ENCODE measurements at regions not wholly inside any gene's neighbourhood (a gene's known extent, or its start where the extent isn't known, plus 50 kb on each side); places are given as distances from the start of the nearest gene placed in this dataset.
"Not testable (repeated sequence)": the region's sequence is repeated elsewhere in the genome, so short reads cannot be mapped to it uniquely, and the experiment has no call there.

DNA sequence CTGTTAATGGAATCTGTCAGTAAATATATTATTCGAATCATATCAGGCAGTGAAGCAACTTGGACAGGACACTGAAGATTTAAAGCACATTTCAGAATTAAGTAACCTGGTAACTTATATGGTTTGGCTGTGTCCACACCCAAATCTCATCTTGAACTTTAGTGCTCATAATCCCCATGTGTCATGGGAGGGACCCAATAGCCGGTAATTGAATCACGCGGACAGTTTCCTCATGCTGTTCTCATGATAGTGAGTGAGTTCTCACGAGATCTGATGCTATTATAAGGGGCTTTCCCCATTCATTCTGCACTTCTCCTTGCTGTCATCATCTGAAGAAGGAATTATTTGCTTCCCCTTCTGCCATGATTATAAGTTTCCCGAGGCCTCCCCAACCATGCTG is 83.2 kb upstream of the COL1A2 start:
- H3K27me3 Mint-ChIP-seq (ENCODE audit: low read depth): no peaks in the 10 kb centered on the region
- TF ChIP-seq, protein P1, sequence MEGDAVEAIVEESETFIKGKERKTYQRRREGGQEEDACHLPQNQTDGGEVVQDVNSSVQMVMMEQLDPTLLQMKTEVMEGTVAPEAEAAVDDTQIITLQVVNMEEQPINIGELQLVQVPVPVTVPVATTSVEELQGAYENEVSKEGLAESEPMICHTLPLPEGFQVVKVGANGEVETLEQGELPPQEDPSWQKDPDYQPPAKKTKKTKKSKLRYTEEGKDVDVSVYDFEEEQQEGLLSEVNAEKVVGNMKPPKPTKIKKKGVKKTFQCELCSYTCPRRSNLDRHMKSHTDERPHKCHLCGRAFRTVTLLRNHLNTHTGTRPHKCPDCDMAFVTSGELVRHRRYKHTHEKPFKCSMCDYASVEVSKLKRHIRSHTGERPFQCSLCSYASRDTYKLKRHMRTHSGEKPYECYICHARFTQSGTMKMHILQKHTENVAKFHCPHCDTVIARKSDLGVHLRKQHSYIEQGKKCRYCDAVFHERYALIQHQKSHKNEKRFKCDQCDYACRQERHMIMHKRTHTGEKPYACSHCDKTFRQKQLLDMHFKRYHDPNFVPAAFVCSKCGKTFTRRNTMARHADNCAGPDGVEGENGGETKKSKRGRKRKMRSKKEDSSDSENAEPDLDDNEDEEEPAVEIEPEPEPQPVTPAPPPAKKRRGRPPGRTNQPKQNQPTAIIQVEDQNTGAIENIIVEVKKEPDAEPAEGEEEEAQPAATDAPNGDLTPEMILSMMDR (IDR thresholded peaks at IDR 0.05; ENCODE audit: unreplicated experiment in 3 of 3): no peak
- H3K4me3 Mint-ChIP-seq: no peak overlapping the region
- H3K9me3 Mint-ChIP-seq: peaks cover 9% of the 10 kb centered on the region
- peak overlapping the region in 1 of 3 experiments; percentile 70 for H3K27ac Mint-ChIP-seq
- peaks cover 7% of the 10 kb centered on the region for H3K36me3 Mint-ChIP-seq (ENCODE audit: low read depth)
- H3K4me1 Mint-ChIP-seq: peaks cover 47% of the 10 kb centered on the region

DNA sequence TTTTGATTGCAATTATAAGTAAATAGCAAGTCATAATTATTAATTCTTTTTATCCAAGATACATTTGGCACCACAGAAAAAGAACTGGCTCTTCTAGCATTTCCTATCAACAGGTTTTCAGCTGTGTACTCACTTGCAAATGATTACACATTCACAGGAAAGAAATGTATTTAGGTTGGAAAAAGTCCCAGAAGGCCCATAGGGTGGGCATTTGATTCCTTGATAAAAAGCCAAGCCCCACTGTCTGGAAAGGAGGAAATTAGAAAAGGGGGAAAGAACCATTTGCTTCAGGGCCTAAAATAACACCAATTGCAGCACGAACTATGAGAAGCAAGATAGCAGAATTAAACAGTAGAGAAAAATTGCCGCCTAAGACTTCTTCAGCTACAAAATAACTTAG is 80.8 kb upstream of the COL1A2 start:
- Mint-ChIP-seq H3K4me1 (peaks cover 36% of the 10 kb centered on the region), H3K27me3 (ENCODE audit: low read depth) (no peaks in the 10 kb centered on the region), H3K27ac (peak overlapping the region; percentile 88 to 96 (median 90)), H3K4me3 (peak overlapping the region in 2 of 3 experiments; percentile 38 to 41), H3K36me3 (ENCODE audit: low read depth) (peaks cover 7% of the 10 kb centered on the region), H3K9me3 (peaks cover 7% of the 10 kb centered on the region)
- TF ChIP-seq, protein P1 (IDR thresholded peaks at IDR 0.05; ENCODE audit: unreplicated experiment in 3 of 3): no peak

DNA sequence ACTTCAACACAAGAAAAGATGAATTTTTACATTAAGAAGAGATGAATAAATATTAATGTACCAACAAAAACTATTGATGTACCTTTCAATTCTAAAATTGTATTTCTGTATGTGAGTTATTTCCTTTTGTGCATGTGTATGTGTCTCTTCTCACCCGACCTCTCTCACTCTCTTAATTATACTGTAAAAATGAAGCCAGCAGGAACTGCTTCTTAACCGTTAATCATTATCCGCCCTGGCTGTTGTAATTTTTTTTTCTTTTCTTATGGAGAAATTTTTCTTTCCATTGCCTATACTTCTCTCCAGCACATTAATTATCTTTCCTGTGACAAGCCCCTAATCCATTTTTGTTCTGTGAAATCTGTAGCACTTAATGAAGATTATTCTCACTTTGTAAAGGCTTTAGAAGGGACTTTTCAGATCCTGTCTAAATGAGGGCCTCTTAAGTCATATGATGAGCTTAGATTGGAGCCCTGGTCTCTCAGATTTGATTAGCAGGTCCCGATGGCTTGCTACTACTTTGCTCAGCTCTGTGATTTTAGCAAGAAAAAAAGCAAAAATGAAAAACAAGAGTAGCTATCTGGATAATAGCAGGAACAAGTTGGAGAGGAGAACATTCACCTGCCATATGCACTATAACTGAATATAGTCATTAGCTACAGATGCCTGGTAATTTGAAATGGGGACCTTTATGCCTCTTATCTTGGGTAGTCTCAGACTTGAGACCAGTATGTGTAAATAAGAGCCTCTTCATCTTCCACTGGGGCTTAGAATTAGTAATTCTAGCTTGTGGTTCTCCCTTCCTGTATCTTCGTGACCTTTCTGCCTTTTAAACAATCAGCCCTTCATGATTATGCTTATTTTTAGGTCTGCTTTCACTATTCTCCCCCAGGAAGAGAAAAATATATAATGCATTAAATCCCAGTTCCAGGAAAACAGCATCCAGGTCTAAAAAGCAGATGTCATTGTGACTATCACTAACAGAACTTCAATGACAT is 80.0 kb upstream of the COL1A2 start:
- Mint-ChIP-seq H3K27ac (peak overlapping the region; percentile 88 to 96 (median 90)), H3K4me3 (no peak overlapping the region), H3K36me3 (ENCODE audit: low read depth) (peaks cover 5% of the 10 kb centered on the region), H3K4me1 (peaks cover 30% of the 10 kb centered on the region), H3K9me3 (peaks cover 6% of the 10 kb centered on the region), H3K27me3 (ENCODE audit: low read depth) (no peaks in the 10 kb centered on the region)
- TF ChIP-seq, protein P1 (IDR thresholded peaks at IDR 0.05; ENCODE audit: unreplicated experiment in 3 of 3): no peak

DNA sequence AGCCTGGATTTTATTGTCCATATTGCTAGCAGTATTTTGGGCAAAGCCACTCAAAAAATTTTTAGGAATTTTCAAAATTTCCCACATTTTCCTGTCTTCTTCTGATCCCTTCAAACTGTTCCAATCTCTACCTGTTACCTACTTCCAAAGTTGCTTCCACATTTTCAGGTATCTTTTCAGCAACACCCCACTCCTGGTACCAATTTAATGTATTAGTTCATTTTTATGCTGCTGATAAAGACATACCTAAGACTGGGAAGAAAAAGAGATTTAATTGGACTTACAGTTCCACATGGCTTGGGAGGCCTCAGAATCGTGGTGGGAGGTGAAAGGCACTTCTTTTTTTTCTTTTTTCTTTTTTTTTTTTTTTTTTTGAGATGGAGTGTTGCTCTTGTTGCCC is 73.6 kb upstream of the COL1A2 start:
- Mint-ChIP-seq H3K4me1 (peaks cover 26% of the 10 kb centered on the region), H3K9me3 (peaks cover 26% of the 10 kb centered on the region), H3K36me3 (ENCODE audit: low read depth) (peaks cover 14% of the 10 kb centered on the region)
- H3K27ac Mint-ChIP-seq; H3K4me3 Mint-ChIP-seq; H3K27me3 Mint-ChIP-seq (ENCODE audit: low read depth): not testable (repeated sequence)

DNA sequence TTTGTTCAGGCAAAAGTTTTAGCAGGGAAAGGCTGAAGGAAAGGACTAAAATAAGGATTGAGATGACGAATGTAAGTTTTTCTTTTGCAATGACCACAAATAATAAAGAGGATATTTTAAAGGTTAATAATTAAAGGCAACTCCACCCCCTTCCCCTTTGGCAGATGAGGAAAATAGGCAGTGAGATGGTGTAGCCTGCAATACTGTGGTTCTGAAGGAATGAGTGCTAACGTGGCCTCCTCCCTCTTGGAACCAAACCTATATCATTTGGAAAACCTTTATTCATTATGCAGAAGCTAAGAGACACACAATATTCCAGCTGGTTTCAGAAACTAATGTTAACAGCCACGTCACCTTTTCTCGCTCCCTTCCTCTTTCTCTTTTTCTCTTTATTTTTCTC is 70.9 kb upstream of the COL1A2 start:
- H3K36me3 Mint-ChIP-seq (ENCODE audit: low read depth): peaks cover 14% of the 10 kb centered on the region
- H3K27ac Mint-ChIP-seq: peak overlapping the region; percentile 71 to 91 (median 89)
- H3K27me3 Mint-ChIP-seq (ENCODE audit: low read depth): no peaks in the 10 kb centered on the region
- peaks cover 29% of the 10 kb centered on the region for H3K9me3 Mint-ChIP-seq
- H3K4me1 Mint-ChIP-seq: peaks cover 40% of the 10 kb centered on the region
- TF ChIP-seq, protein P1 (IDR thresholded peaks at IDR 0.05; ENCODE audit: unreplicated experiment in 3 of 3): no peak
- H3K4me3 Mint-ChIP-seq: no peak overlapping the region

DNA sequence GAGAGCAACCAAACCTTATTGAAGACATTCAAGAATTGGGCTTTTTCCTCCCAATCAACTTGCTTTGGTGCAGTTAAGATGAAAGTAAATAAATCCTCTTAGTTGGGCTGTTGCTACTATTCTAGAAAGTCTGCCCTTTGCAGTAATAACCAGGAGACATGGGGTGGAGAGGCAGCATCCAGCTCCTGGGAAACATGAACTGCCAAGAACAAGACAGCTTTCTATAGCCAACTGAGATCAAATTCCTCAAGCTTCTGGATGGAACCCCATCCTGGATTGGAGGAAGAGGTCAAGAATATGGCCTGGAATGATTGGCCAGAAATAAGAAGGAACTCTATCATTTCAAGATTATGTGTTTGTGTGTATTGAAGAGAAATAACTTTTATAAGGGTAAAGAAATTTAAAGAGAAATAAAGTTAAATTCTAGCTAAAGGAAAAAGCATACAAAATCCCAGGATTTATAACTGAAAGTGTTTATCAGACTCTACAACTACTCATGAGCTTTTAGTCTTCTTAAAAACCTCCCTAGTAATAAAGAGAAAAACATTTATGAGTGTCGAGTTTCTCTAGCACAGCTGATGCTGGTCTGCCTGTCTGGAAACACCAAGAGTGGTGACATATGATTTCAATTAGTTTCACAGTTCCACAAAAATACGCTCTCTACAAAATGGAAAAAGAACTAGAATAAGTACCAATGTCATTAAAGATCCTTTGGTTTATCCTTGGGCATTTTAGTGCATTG is 70.1 kb upstream of the COL1A2 start:
- peaks cover 12% of the 10 kb centered on the region for H3K36me3 Mint-ChIP-seq (ENCODE audit: low read depth)
- peaks cover 25% of the 10 kb centered on the region for H3K9me3 Mint-ChIP-seq
- H3K4me1 Mint-ChIP-seq: peaks cover 41% of the 10 kb centered on the region
- peak overlapping the region in 1 of 3 experiments; percentile 34 for H3K4me3 Mint-ChIP-seq
- H3K27me3 Mint-ChIP-seq (ENCODE audit: low read depth): no peaks in the 10 kb centered on the region
- peak overlapping the region; percentile 71 to 91 (median 89) for H3K27ac Mint-ChIP-seq
- TF ChIP-seq, protein P1 (IDR thresholded peaks at IDR 0.05; ENCODE audit: unreplicated experiment in 3 of 3): no peak

Data from nephron (organoid).